AG04450 (cell line): ENCODE measurements at regions not wholly inside any gene's neighbourhood (a gene's known extent, or its start where the extent isn't known, plus 50 kb on each side); places are given as distances from the start of the nearest gene placed in this dataset.

ENCODE experiments used
- CTCF ChIA-PET: fragments of 300-600, 350-600 bp; formaldehyde crosslinking; extraction: SDS; loops from one replicate; lab custom pipeline; 2022; ENCODE audit warnings: antibody characterized with exemption, inconsistent platforms; lab: Charles Lee
- POLR2A ChIA-PET: fragments of 350-600 bp; formaldehyde crosslinking; extraction: SDS; loops from one replicate; lab custom pipeline; 2021; ENCODE audit warnings: antibody characterized with exemption, inconsistent platforms; lab: Yijun Ruan, JAX
- DNase-seq: peaks from one replicate; pipeline ENCODE4 v3.0.0-alpha.2; 2011; ENCODE audit warnings: low read depth, low spot score
- H3K27ac ChIP-seq: one replicate; pipeline ENCODE4 v1.5.1; 2012; ENCODE audit warnings: low read depth, low read length, control low read depth
- H3K27me3 ChIP-seq: one replicate; pipeline ENCODE4 v1.6.0; 2012; ENCODE audit warnings: low read length; ENCODE audit not compliant: control insufficient read depth, insufficient read depth
- H3K4me3 ChIP-seq: 2 replicates; pipeline ENCODE4 v1.5.1; 2011; ENCODE audit warnings: mild to moderate bottlenecking, low read depth, low read length, control low read depth
- H3K9me3 ChIP-seq: 2 replicates; pipeline ENCODE4 v1.5.1; 2012; ENCODE audit warnings: low read length; ENCODE audit not compliant: control insufficient read depth, insufficient read depth
- CTCF ChIP-seq: IDR thresholded peaks from 2 replicates; pipeline ENCODE4 v1.5.1; 2011; ENCODE audit warnings: low read depth, low read length, control low read depth, inconsistent platforms

DNA sequence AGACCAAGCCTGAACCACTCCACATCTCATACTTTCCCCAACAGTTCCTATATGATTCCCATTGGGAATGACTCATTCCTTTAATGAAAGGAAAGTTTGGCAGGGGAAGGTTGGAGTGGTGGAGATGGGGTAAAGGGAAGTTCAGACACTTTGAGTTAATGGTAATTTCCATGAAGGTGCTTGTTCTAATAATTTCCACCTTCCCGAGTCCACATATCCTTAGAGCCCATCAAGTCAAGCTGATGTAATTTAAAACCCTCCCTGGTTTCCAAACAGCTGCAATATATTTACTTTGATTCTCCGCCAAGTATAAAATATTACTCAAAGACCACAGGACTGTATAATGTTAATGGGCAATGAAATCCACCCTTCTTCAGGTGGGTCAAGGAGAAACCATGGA is 95.0 kb upstream of the GALNT15 start:
- no peak overlapping the region for H3K4me3 ChIP-seq
- ChIA-PET CTCF (no interaction called here), POLR2A (no interaction called here)
- no peak for TF ChIP-seq CTCF
- no peak overlapping the region for H3K27ac ChIP-seq
- peaks cover 11% of the 10 kb centered on the region for H3K9me3 ChIP-seq
- DNase-seq, result no peak
- no peaks in the 10 kb centered on the region for H3K27me3 ChIP-seq

DNA sequence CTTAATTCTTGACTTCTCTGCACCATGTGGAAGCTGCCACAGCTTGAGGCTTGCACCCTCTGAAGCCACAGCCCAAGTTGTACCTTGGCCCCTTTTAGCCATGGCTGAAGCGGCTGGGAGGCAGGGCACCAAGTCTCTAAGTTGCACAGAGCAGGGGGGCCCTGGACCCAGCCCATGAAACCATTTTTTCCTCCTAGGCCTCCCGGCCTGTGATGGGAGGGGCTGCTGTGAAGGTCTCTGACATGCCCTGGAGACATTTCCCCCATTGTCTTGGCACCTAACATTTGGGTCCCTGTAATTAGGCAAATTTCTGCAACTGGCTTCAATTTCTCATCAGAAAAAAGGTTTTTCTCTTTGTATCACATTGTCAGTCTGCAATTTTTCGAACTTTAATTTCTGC is 92.8 kb upstream of the GALNT15 start:
- TF ChIP-seq CTCF, result no peak

DNA sequence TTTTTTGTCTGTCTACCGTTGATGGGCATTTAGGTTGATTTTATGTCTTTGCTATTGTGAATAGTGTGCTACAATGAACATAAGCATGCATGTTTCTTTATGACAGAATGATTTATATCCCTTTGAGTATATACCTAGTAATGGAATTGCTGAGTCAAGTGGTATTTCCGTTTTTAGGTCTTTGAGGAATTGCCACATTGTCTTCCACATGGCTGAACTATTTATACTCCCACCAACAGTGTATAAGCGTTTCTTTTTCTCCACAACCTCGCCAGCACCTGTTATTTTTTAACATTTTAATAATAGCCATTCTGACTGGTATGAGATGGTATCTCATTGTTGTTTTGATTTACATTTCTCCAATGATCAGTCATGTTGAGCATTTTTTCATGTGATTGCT is 89.6 kb upstream of the GALNT15 start:
- Histone ChIP-seq H3K27me3 (no peaks in the 10 kb centered on the region), H3K4me3 (no peak overlapping the region), H3K27ac (no peak overlapping the region), H3K9me3 (peaks cover 7% of the 10 kb centered on the region)
- ChIA-PET CTCF (no interaction called here), POLR2A (interaction anchor here (0.6 kb wide), 1 partner anchor 14 kb away, joined by 7 read pairs; no protein-coding TSS in a partner anchor)
- DNase-seq, result no peak
- TF ChIP-seq CTCF, result no peak

More for the DNA sequence above, 92.8 kb upstream of the GALNT15 start:
- Histone ChIP-seq H3K27ac (no peak overlapping the region), H3K9me3 (peaks cover 10% of the 10 kb centered on the region), H3K4me3 (no peak overlapping the region), H3K27me3 (no peaks in the 10 kb centered on the region)
- ChIA-PET POLR2A (no interaction called here), CTCF (no interaction called here)
- DNase-seq, result no peak

- Histone ChIP-seq H3K27ac (no peak overlapping the region), H3K9me3 (peaks cover 7% of the 10 kb centered on the region), H3K4me3 (no peak overlapping the region), H3K27me3 (no peaks in the 10 kb centered on the region)
- POLR2A ChIA-PET, result interaction anchor here (0.6 to 1.3 kb wide), 2 partner anchors 13 to 17 kb away, joined by 4 to 7 read pairs; no protein-coding TSS in a partner anchor
- no peak for DNase-seq
- no peak for TF ChIP-seq CTCF
- CTCF ChIA-PET, result interaction anchor here (0.8 to 1.5 kb wide), 4 partner anchors 13 to 270 kb away, joined by 3 read pairs; no protein-coding TSS in a partner anchor
These were observed 89.1 kb upstream of the GALNT15 start for GRCh38 chr3:16085410-16085809.

GRCh38 chr3:16085884-16086608 is 88.4 kb upstream of the GALNT15 start:
- ChIA-PET CTCF (interaction anchor here (0.6 to 1.5 kb wide), 5 partner anchors 14 to 271 kb away, joined by 3 read pairs; no protein-coding TSS in a partner anchor), POLR2A (interaction anchor here (1.3 kb wide), 1 partner anchor 16 kb away, joined by 4 read pairs; no protein-coding TSS in a partner anchor)
- TF ChIP-seq CTCF, result no peak
- H3K4me3 ChIP-seq, result no peak overlapping the region
- H3K9me3 ChIP-seq, result peaks cover 7% of the 10 kb centered on the region
- H3K27ac ChIP-seq, result no peak overlapping the region
- no peaks in the 10 kb centered on the region for H3K27me3 ChIP-seq
- no peak for DNase-seq
